Keratinocyte (primary cell): ENCODE measurements at regions not wholly inside any gene's neighbourhood (a gene's known extent, or its start where the extent isn't known, plus 50 kb on each side); places are given as distances from the start of the nearest gene placed in this dataset.
"Not testable (repeated sequence)": the region's sequence is repeated elsewhere in the genome, so short reads cannot be mapped to it uniquely, and the experiment has no call there.

Source experiments
- CTCF ChIP-seq, 3 experiments: IDR thresholded peaks in 1 of 3; conservative IDR thresholded peaks in 1 of 3; optimal IDR thresholded peaks in 1 of 3; 2 replicates in 2 of 3; 3 replicates in 1 of 3; pipeline versions ENCODE3 to v1.5.1; 2011; ENCODE audit warnings: low read length in 3 of 3, mild to moderate bottlenecking in 3 of 3, moderate library complexity in 2 of 3, control low read depth in 1 of 3, inconsistent platforms in 1 of 3; ENCODE audit not compliant: insufficient read depth in 2 of 3; ENCODE audit errors: extremely low read depth in 1 of 3
- EZH2 ChIP-seq: IDR thresholded peaks from one replicate; pipeline ENCODE4 v1.6.1; 2012; ENCODE audit warnings: inconsistent platforms, mild to moderate bottlenecking, low read length, moderate library complexity

GRCh38 chr5:142519913-142520312, 166.0 kb downstream of the FGF1 start:
- TF ChIP-seq EZH2; CTCF (optimal IDR thresholded peaks at IDR 0.05 in 1 of 3, IDR thresholded peaks at IDR 0.05 in 1 of 3, conservative IDR thresholded peaks at IDR 0.05 in 1 of 3; ENCODE audit: extremely low read depth in 1 of 3, insufficient read depth in 2 of 3, low read length in 3 of 3): not testable (repeated sequence)
